ENCODE measurements at regions not wholly inside any gene's neighbourhood (a gene's known extent, or its start where the extent isn't known, plus 50 kb on each side); places are given as distances from the start of the nearest gene placed in this dataset.

- TF ChIP-seq CTCF (IDR thresholded peaks at IDR 0.05), result no peak
- no peak for TF ChIP-seq POLR2A (IDR thresholded peaks at IDR 0.05)
- TF ChIP-seq EP300 (IDR thresholded peaks at IDR 0.05), result no peak
These were observed 111.9 kb downstream of the KCNF1 start for GRCh38 chr2:11023326-11024258.
